ENCODE measurements at regions not wholly inside any gene's neighbourhood (a gene's known extent, or its start where the extent isn't known, plus 50 kb on each side); places are given as distances from the start of the nearest gene placed in this dataset.
"Not testable (repeated sequence)": the region's sequence is repeated elsewhere in the genome, so short reads cannot be mapped to it uniquely, and the experiment has no call there.

DNA sequence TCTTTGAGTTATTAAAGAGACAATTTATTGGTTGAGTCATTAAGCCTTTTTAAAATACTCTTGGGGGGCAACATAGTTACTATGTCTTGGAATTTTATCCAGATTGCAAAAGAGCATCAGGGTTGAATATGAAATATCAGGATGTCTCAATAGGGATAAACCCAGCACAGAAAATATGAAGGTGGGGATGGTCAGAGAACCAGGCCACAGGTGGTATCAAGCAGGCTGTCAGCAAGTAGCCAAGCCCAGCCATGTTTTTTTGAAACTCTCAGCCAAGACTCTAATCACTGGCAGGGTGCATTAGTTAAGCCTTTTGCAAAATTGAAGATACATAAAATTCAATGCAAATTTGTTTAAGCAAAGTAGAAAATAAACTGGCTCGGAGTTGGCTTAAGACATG is 468.9 kb downstream of the DTWD2 start:
- no peak overlapping the region for H3K4me3 ChIP-seq (replicated peaks; ENCODE audit: low read depth, low read length)
- no peak for DNase-seq (ENCODE audit: low read depth)
- TF ChIP-seq, protein P1, sequence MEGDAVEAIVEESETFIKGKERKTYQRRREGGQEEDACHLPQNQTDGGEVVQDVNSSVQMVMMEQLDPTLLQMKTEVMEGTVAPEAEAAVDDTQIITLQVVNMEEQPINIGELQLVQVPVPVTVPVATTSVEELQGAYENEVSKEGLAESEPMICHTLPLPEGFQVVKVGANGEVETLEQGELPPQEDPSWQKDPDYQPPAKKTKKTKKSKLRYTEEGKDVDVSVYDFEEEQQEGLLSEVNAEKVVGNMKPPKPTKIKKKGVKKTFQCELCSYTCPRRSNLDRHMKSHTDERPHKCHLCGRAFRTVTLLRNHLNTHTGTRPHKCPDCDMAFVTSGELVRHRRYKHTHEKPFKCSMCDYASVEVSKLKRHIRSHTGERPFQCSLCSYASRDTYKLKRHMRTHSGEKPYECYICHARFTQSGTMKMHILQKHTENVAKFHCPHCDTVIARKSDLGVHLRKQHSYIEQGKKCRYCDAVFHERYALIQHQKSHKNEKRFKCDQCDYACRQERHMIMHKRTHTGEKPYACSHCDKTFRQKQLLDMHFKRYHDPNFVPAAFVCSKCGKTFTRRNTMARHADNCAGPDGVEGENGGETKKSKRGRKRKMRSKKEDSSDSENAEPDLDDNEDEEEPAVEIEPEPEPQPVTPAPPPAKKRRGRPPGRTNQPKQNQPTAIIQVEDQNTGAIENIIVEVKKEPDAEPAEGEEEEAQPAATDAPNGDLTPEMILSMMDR (IDR thresholded peaks at IDR 0.05; ENCODE audit: low read length, missing control alignments): no peak

DNA sequence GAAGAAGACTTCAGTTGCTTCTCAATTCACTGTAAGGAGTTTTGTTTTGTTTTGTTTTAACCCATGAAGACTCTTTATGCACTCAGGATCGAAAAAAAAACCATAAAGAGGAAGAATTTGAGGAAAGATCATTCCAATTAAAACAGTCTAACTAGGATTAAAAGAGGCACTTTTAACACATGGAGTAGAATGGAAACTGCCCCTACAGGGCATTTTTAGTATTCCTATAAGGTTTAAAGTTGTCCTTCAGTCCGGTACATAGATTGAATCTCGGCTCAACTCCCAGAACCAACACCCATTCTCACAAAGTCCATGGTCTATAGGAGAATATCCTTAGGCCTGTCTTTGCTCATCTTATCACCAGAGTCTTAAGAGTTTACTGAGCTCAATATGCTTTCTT is 469.6 kb downstream of the DTWD2 start:
- no peak for DNase-seq (ENCODE audit: low read depth)
- no peak overlapping the region for H3K4me3 ChIP-seq (replicated peaks; ENCODE audit: low read depth, low read length)
- TF ChIP-seq, protein P1 (IDR thresholded peaks at IDR 0.05; ENCODE audit: low read length, missing control alignments): no peak

DNA sequence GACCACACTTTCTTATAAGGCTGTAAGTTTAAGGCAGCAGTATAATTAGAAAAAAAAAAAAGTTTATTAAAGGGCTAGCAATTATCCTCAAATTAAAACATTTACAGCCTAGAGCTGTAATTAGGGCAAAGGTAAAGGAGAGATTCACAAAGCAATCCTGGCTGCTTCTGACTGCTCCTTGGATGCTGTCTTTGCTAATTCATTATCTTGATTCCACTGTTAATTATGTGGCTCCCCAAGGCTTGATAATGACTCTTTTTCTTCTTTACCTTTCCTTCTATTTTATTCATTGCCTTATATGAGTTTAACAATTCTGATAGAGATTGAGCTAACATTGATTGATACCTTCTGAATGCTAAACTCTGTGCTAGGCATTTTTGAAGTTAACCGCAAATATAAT is 476.5 kb downstream of the DTWD2 start:
- no peak for DNase-seq (ENCODE audit: low read depth)
- TF ChIP-seq, protein P1 (IDR thresholded peaks at IDR 0.05; ENCODE audit: low read length, missing control alignments): no peak
- H3K4me3 ChIP-seq (replicated peaks; ENCODE audit: low read depth, low read length): no peak overlapping the region

DNA sequence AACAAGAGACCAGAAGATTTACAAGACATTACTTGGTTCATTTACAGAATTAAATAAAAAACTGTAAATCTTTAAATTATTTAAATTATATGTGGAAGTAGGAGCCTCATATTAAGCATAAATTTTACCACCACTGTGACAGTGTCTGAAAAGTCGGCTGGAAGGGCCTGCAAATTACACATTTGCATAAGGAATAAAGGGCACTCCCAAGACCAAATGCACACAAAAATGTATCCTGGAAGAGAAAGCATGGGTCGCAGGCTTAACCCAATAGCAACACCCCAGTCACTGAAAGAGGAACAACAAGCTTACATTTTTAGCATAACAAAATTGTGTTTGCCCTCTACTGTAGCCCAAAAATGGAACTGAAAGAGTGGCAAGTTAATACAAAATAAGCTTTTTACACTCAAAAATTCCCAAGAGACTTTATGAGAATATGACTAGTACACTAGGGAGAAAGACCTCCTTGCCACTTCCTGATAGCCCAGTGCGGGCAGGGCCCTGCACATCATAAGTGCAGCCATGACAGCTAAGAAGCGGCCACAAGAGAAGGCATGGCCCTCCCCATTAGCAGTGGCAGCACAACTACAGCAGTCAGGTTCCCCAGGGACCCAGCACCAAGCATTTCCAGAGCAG is 482.0 kb downstream of the DTWD2 start:
- TF ChIP-seq, protein P1 (IDR thresholded peaks at IDR 0.05; ENCODE audit: low read length, missing control alignments): no peak
- no peak for DNase-seq (ENCODE audit: low read depth)
- H3K4me3 ChIP-seq (replicated peaks; ENCODE audit: low read depth, low read length): no peak overlapping the region

DNA sequence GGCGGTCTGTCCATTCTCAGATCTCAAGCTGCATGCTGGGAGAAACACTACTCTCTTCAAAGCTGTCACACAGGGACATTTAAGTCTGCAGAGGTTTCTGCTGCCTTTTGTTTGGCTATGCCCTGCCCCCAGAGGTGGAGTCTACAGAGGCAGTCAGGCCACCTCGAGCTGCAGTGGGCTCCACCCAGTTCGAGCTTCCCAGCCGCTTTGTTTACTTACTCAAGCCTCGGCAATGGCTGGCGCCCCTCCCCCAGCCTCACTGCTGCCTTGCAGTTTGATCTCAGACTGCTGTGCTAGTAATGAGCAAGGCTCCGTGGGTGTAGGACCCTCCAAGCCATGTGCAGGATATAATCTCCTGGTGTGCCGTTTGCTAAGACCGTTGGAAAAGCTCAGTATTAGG is 486.1 kb downstream of the DTWD2 start:
- DNase-seq (ENCODE audit: low read depth); H3K4me3 ChIP-seq (replicated peaks; ENCODE audit: low read depth, low read length): not testable (repeated sequence)

DNA sequence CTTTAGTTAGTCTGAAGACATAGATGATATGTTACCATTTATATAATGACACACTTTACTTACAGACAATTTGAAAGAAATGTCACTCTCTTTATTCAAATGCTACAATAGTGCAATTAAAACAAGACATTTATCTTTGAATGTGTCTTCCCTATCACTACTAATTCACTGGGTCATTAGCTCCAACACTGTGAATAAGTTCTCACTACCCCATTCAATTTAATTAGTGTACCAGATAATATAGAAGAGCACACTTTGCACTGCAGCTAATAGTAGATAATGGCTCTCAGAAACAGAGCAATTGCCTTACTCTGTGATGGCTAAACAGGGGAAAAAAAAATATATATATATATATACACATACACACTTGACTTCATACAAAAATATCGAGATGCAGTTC is 497.0 kb downstream of the DTWD2 start:
- DNase-seq (ENCODE audit: low read depth): no peak
- no peak overlapping the region for H3K4me3 ChIP-seq (replicated peaks; ENCODE audit: low read depth, low read length)
- TF ChIP-seq, protein P1 (IDR thresholded peaks at IDR 0.05; ENCODE audit: low read length, missing control alignments): no peak

DNA sequence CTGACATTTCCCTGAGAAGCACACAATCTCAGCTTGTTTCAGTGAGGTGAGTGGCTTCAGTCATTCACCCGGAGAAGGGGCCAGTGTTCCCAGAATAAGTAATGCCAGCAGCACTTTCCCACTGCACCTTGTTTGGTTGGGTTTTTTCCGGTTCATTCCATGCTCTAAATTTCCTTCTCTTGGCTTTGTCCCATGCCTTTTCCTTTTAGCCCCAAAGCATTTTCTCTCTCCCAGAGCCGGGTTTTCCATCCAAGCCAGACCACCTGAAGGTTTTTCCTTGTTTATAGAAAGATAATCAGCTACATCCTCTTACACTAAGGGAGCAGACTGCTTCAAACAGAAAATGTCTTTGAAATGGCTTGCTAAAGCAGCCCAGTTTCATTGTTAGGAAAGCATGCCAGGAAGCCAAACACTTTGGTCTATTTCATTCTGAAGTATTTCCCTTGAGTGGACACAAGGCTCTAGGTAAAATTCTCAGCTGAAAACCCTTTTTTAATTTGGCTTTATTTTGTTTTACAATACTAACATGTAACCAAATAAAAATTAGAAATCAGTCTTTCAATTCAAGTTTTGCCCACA is 501.6 kb downstream of the DTWD2 start:
- DNase-seq (ENCODE audit: low read depth): no peak
- TF ChIP-seq, protein P1 (IDR thresholded peaks at IDR 0.05; ENCODE audit: low read length, missing control alignments): no peak
- no peak overlapping the region for H3K4me3 ChIP-seq (replicated peaks; ENCODE audit: low read depth, low read length)
